Gastroesophageal sphincter (tissue), 3 donors: ENCODE measurements at regions not wholly inside any gene's neighbourhood (a gene's known extent, or its start where the extent isn't known, plus 50 kb on each side); places are given as distances from the start of the nearest gene placed in this dataset.

Source experiments
- CTCF ChIP-seq, 4 experiments: fragments of 200-600 bp in 2 of 4; fragments of 450-650 bp in 2 of 4; sonication (generic) in 1 of 4; IDR thresholded peaks; one replicate each; pipeline ENCODE4 v1.5.1; 2017 to 2019; ENCODE audit warnings: antibody characterized with exemption in 4 of 4, mild to moderate bottlenecking in 2 of 4, moderate library complexity in 2 of 4
- EP300 ChIP-seq: sonication (generic); formaldehyde crosslinking; IDR thresholded peaks from one replicate; pipeline ENCODE4 v1.6.1; 2017; ENCODE audit warnings: antibody characterized with exemption, mild to moderate bottlenecking
- POLR2A ChIP-seq, 2 donors: fragments of 450-650 bp; IDR thresholded peaks; one replicate each; pipeline ENCODE4 v1.6.1; 2017; ENCODE audit warnings: antibody characterized with exemption in 2 of 2, mild to moderate bottlenecking in 2 of 2, moderate library complexity in 1 of 2
- POLR2AphosphoS5 ChIP-seq: sonication (generic); formaldehyde crosslinking; IDR thresholded peaks from one replicate; pipeline ENCODE4 v1.6.1; 2017; ENCODE audit warnings: antibody characterized with exemption

- no peak for TF ChIP-seq POLR2AphosphoS5
- no peak for TF ChIP-seq CTCF (IDR thresholded peaks at IDR 0.05)
- TF ChIP-seq POLR2A (IDR thresholded peaks at IDR 0.05) = no peak
- no peak for TF ChIP-seq EP300
Measured at GRCh38 chr3:194218646-194219453, 82.9 kb downstream of the HES1 start.
